ENCODE measurements at regions not wholly inside any gene's neighbourhood (a gene's known extent, or its start where the extent isn't known, plus 50 kb on each side); places are given as distances from the start of the nearest gene placed in this dataset.

- Histone ChIP-seq H3K27ac (replicated peaks) (no peak overlapping the region), H3K27me3 (ENCODE audit: insufficient read depth, poor library complexity, severe bottlenecking) (no peaks in the 10 kb centered on the region), H3K4me3 (replicated peaks; ENCODE audit: insufficient read depth, low read length) (no peak overlapping the region)
- DNase-seq (ENCODE audit: low read depth in 1 of 2, low spot score in 1 of 2), result no peak
- TF ChIP-seq GABPA (IDR thresholded peaks at IDR 0.05; ENCODE audit: low read depth) (no peak), CTCF (IDR thresholded peaks at IDR 0.05; ENCODE audit: insufficient read depth, low read length) (no peak), POLR2AphosphoS5 (IDR thresholded peaks at IDR 0.05; ENCODE audit: low read depth) (no peak), REST (IDR thresholded peaks at IDR 0.05; ENCODE audit: insufficient replicate concordance, low read depth) (no peak), SPI1 (IDR thresholded peaks at IDR 0.05; ENCODE audit: borderline replicate concordance, low read depth) (no peak)
Observed at GRCh38 chr1:94654459-94654858, 112.9 kb upstream of the F3 start.

GRCh38 chr1:94654031-94654430, 112.5 kb upstream of the F3 start:
- TF ChIP-seq REST (IDR thresholded peaks at IDR 0.05; ENCODE audit: insufficient replicate concordance, low read depth), result no peak
- TF ChIP-seq CTCF (IDR thresholded peaks at IDR 0.05; ENCODE audit: insufficient read depth, low read length), result no peak
- TF ChIP-seq POLR2AphosphoS5 (IDR thresholded peaks at IDR 0.05; ENCODE audit: low read depth), result no peak
- TF ChIP-seq GABPA (IDR thresholded peaks at IDR 0.05; ENCODE audit: low read depth), result no peak
- no peak for TF ChIP-seq SPI1 (IDR thresholded peaks at IDR 0.05; ENCODE audit: borderline replicate concordance, low read depth)
- H3K4me3 ChIP-seq (replicated peaks; ENCODE audit: insufficient read depth, low read length), result no peak overlapping the region
- no peak overlapping the region for H3K27ac ChIP-seq (replicated peaks)
- H3K27me3 ChIP-seq (ENCODE audit: insufficient read depth, poor library complexity, severe bottlenecking), result no peaks in the 10 kb centered on the region
- DNase-seq (ENCODE audit: low read depth in 1 of 2, low spot score in 1 of 2), result no peak

- TF ChIP-seq CTCF (IDR thresholded peaks at IDR 0.05; ENCODE audit: insufficient read depth, low read length) (no peak), GABPA (IDR thresholded peaks at IDR 0.05; ENCODE audit: low read depth) (no peak), REST (IDR thresholded peaks at IDR 0.05; ENCODE audit: insufficient replicate concordance, low read depth) (no peak), SPI1 (IDR thresholded peaks at IDR 0.05; ENCODE audit: borderline replicate concordance, low read depth) (no peak), POLR2AphosphoS5 (IDR thresholded peaks at IDR 0.05; ENCODE audit: low read depth) (no peak)
- Histone ChIP-seq H3K27me3 (ENCODE audit: insufficient read depth, poor library complexity, severe bottlenecking) (no peaks in the 10 kb centered on the region), H3K27ac (replicated peaks) (no peak overlapping the region), H3K4me3 (replicated peaks; ENCODE audit: insufficient read depth, low read length) (no peak overlapping the region)
- no peak for DNase-seq (ENCODE audit: low read depth in 1 of 2, low spot score in 1 of 2)
Observed at GRCh38 chr1:94653454-94653853, 111.9 kb upstream of the F3 start.
